HG03520 (cell line): ENCODE measurements at regions not wholly inside any gene's neighbourhood (a gene's known extent, or its start where the extent isn't known, plus 50 kb on each side); places are given as distances from the start of the nearest gene placed in this dataset.
"Not testable (repeated sequence)": the region's sequence is repeated elsewhere in the genome, so short reads cannot be mapped to it uniquely, and the experiment has no call there.

ENCODE experiments used
- ATAC-seq: cut with Tn5 transposase; IDR thresholded peaks from one replicate; pipeline ENCODE4 v1.9.1; 2021; ENCODE audit warnings: mild to moderate bottlenecking, moderate library complexity; ENCODE audit not compliant: unreplicated experiment

GRCh38 chr1:148361427-148362215 lies 121.5 kb downstream of the PPIAL4G start:
- not testable (repeated sequence) for ATAC-seq

- ATAC-seq: no peak
Measured at GRCh38 chr1:148357037-148357436, 126.1 kb downstream of the PPIAL4G start.

GRCh38 chr1:148355976-148356375 lies 127.1 kb downstream of the PPIAL4G start:
- ATAC-seq: no peak

- no peak for ATAC-seq
Measured at GRCh38 chr1:148354913-148355308, 128.2 kb downstream of the PPIAL4G start.

GRCh38 chr1:148354284-148354912 lies 128.7 kb downstream of the PPIAL4G start:
- ATAC-seq: no peak

DNA sequence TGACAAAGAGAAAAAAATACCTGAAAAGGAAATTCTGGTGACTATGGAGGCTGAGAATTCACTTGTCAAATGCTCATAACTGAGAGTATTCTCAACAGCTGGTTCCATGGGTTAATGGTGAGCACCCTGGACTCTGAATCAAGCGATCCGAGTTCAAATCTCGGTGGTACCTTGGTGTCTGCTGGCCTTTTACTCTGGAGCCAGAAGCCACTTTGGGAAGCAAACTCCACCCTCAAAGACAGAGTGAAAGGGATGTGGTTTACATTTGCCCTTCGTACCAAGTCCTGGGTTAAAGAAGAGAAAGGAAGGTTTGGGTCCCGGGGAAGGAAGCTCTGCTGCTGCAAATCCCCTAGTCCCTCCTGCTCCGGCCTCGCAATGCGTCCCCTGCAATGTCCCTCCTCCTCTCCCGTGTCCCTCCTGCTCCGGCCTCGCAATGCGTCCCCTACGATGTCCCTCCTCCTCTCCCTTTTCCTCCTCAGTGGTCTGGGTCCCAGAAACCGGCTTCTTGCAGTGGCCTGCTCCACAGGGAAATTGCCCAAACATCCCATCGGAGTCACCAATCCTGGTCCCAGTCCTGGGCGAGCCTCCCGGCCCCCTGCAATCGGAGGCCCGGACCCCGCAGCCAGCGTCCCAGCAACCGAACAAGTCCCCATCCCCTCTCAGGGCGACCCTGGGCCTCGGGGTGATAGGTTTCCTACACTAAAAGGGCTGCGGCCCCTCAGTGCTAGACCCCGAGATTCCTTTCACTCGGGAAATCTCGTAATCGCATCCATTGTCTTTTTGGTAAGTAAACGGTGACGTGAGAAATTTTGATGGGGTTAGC lies 129.4 kb downstream of the PPIAL4G start:
- ATAC-seq: no peak

- no peak for ATAC-seq
Measured at GRCh38 chr1:148352470-148353053, 130.5 kb downstream of the PPIAL4G start.

DNA sequence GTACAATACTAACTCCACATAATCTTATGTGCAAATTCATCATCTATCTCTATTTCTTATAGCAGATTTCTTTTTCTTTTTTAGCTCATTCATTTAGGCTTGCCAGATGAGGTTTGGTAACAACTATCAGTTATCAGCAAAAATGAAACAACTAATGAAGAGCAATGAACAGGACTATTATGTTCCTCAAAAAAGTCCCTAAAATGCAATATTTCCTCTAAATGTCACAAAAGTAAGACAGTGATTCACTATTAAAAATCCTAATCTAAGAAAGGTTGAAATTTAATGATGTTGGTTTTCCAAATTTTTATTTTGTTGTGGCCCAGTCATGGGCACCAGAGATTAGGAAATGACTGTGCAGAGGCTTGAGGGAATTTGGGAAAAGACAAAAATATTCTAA lies 135.3 kb downstream of the PPIAL4G start:
- ATAC-seq: no peak

DNA sequence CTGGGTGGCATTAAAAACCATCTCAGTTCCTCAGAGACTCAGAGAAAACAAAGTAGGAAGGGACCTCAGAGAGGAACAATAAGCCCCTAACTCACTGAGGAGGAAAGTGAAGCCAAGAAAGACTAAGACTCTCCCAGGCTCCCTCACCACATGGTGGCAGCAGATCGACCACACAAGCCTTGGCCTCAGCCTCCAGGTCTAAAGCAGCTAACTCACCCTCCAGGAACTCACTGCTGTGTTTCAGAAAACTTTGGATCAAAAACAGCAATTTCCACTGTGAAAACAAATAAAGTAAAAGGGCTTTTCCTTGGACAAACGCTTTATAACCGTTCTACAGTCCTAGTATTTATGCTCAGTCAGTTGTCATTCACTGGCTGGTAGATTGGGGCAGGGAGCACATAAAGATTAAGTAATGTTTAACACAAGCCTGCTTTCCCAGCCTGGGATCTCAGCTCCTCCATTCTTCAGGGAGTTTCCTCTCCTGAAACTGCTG lies 137.4 kb downstream of the PPIAL4G start:
- not testable (repeated sequence) for ATAC-seq

DNA sequence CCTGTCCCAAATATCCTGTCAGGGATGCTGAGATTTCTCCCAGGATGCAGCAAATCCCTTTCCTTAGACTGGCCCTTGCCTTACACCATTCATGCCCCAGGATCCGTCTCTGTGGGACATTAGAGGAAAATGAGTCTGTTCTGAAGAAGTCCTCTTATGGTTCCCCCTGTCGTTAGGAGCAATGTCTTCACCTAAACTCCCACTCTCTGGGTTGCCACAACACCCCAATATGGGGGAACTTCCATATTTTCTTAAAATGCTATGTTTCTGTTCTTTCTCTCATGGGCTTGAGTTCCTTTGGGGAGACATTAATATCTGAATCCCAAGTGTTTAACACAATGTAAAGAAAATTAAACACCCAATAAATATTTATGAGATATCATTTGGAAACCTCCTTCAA lies 138.5 kb downstream of the PPIAL4G start:
- ATAC-seq: not testable (repeated sequence)

GRCh38 chr1:148341729-148342128 lies 141.4 kb downstream of the PPIAL4G start:
- ATAC-seq: not testable (repeated sequence)

DNA sequence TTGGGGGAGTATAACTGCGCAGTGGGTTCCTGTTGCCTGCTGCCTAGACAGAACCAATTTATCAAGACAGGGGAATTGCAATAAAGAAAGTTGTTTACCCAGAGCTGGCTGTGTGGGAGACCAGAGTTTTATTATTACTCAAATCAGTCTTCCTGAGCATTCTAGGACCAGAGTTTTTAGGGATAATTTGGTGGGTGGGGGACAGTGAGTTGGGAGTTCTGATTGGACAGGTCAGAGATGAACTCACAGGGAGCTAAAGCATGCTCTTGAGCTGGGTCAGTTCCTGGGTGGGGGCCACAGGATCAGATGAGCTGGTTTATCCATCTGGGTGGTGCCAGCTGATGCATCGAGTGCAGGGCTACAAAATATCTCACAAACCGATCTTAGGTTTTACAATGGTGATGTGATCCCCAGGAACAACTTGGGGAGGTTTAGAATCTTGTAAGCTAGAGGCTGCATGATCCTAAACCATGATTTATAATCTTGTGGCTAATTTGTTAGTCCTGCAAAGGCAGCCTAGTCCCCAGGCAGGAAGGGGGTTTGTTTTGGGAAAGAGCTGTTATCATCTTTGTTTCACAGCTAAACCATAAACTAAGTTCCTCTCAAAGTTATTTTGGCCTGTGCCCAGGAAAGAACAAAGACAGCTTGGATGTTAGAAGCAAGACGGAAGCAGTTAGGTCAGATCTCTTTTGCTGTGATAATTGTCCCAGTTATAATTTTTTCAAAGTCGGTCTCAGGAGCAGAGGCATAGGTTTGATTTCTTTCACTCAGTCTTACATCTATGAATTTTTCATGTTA lies 146.8 kb downstream of the PPIAL4G start:
- not testable (repeated sequence) for ATAC-seq

DNA sequence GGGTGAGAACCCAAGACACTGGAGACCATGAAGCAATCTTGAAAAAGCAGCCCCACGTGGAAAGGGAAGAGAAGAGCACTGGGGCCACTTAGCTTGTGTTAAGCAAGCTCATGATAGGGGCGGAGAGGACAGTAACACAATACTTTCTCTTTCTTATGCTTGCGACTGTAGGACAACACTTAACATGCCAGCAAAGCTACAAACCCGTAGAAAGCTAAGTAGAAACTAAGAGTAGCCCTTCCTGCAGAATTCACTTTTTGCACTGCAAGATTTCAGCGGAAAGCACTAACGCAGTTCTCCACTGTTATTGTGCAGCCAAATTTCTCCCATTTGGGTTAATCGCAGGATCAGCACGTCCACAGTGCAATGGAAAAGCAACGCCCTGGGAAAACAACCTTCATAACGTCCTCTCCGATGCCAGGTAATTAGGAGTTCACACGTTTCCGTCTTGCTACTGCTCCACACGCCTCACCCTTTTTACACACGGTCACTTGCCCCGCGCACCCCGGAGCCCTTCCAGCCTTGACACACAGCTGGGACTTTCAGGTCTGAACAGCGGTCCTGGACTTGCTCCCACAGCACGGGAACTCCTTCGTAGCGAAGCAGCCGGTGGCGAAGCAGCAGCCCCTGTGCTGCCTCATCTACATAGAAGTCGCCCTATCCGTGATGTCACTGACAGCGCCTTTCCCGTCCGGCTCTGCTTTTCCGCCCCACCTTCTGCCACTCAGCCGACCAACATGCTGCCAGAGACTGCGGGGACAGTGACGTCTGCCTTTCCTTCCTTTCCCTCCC lies 148.6 kb downstream of the PPIAL4G start:
- ATAC-seq: peak; percentile 72

DNA sequence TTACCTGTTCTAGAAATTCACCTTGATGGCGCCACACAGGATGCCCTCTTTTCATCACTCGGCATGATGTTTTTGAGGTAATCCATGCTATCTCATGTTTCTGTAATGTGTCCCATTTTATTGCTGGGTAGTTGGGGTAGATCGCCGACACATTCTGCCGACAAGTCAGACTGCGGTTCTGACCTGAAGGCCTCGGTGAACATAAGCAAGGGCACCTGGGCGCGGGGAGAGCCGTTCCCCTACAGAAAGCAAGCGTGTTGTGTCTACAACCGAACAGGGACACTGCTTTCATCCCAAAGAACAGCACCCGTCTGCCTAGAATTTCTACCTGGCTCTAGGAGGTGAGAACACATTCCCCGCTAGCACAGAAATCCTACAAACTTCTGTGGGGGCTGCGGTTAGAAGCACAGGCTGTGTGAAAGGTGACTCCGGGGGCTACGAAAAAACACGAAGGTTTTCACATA lies 149.2 kb downstream of the PPIAL4G start:
- no peak for ATAC-seq

GRCh38 chr1:148328884-148329283 lies 154.2 kb downstream of the PPIAL4G start:
- no peak for ATAC-seq

DNA sequence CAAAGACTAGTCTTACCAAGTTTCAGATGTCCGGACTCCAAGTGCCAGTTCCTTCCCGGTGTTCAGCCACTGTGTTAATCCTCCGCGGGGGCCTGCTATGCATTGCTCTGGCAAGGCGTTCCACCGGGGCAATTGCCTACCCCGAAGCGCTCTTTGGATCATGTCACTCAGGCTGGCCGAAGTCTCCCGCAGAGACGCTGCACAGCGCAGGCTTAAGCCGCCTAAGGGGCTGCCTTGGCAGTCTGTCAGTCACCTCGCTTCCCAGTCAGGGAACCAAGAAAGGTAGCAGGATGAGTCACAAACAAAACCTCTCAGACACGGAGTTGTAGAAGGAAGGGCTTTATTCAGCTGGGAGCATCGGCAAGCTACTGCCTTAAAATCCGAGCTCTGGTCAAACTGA lies 158.1 kb downstream of the PPIAL4G start:
- not testable (repeated sequence) for ATAC-seq

- ATAC-seq: not testable (repeated sequence)
Measured at GRCh38 chr1:148324465-148324864, 158.6 kb downstream of the PPIAL4G start.

- not testable (repeated sequence) for ATAC-seq
Measured at GRCh38 chr1:148320079-148320478, 163.0 kb downstream of the PPIAL4G start.

DNA sequence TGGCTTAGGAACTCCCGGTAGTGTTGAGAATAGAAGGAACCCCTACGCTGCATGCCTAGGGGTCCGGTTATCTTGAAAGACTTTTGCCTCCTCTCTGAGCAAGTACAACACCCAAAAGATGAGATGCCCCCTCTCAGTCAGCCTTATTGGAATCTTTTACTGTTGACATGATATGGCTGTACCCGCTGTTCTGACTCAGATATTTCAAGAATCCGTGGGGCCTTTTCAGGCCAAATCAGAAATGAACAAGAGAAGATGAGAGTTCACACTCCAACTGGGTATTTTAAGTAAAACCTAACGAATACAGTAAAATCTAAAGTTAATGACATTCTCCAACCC lies 164.2 kb downstream of the PPIAL4G start:
- ATAC-seq: no peak
